ENCODE measurements at regions not wholly inside any gene's neighbourhood (a gene's known extent, or its start where the extent isn't known, plus 50 kb on each side); places are given as distances from the start of the nearest gene placed in this dataset.

DNA sequence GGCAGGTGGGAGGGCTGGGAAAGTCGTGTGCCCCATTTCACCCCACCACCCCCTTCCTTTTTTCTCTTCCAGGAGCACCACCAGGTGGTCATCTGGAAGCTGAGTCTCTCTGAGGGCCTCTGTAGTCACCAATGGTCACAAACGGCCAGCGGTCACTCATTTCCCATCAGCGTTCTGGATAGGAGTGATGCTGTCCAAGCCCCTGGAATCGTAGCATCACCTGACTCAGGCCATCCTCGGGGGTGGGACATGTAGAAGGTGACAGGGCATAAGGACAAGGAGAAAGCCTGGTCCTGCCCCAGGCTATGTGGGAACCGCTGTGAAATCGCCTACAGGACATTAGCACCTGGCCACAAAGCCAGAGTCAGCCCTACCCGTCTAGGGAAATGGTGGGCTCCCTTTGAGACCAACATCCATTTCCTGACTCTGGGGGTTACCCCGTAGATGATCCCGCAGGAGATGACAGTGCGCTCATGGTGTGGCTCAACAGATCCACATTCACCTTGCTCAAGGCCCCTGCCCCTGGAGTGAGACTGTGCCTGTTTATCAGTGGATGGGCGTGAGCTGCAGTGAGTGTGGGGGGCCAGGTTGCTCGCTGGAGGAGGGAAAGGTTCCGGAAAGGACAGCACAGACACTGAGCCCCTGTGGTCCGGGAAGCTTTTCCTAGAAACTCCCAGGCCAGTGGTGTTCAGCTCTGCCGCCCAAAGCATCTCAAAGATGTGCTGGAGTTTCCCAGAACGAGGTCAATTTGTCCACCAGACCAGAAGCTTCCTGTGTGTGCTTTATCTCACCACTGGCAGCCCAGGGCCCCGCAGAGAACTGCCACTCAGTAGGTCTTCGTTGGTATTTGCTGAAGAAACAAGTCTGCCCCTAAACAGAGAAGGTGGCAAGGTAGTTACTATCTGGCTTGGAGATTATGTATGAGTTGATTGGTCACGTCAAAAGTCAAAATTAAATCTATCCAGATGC, 61.1 kb upstream of the UNC5A start:
- Histone ChIP-seq H3K4me2 (ENCODE audit: control insufficient read depth, extremely low read depth, insufficient read depth, low read depth, low read length) (no peak overlapping the region), H4K20me1 (ENCODE audit: control insufficient read depth, extremely low read depth, insufficient read depth, low read length) (no peaks in the 10 kb centered on the region), H3K27me3 (ENCODE audit: control insufficient read depth, extremely low read depth, insufficient read depth, low read length) (peaks cover 29% of the 10 kb centered on the region), H3K4me3 (ENCODE audit: control insufficient read depth in 2 of 3, extremely low read depth in 1 of 3, insufficient read depth in 2 of 3, low read depth in 1 of 3, low read length in 3 of 3) (no peak overlapping the region), H3K27ac (ENCODE audit: control insufficient read depth, insufficient read depth, low read length) (no peak overlapping the region), H3K9ac (ENCODE audit: control insufficient read depth, extremely low read depth, insufficient read depth, low read length) (no peak overlapping the region), H3K79me2 (ENCODE audit: control insufficient read depth, insufficient read depth, low read length) (no peaks in the 10 kb centered on the region), H3K36me3 (ENCODE audit: control insufficient read depth in 2 of 2, extremely low read depth in 1 of 2, insufficient read depth in 2 of 2, low read length in 2 of 2) (no peaks in the 10 kb centered on the region), H3K9me1 (ENCODE audit: control insufficient read depth, extremely low read depth, insufficient read depth, low read length) (no peaks in the 10 kb centered on the region), H3K9me3 (ENCODE audit: control insufficient read depth, low read depth, low read length) (no peaks in the 10 kb centered on the region), H3K4me1 (ENCODE audit: control insufficient read depth, extremely low read depth, insufficient read depth, low read length) (no peaks in the 10 kb centered on the region), H2AFZ (ENCODE audit: control insufficient read depth, low read length) (no peak overlapping the region)
- dilution Hi-C loops (cut with MboI; ENCODE audit: extremely low pct_ligation_motif_present, low sequenced_read_pairs), result no loop called here
- FAIRE-seq, result no peak
- TF ChIP-seq, protein P1, sequence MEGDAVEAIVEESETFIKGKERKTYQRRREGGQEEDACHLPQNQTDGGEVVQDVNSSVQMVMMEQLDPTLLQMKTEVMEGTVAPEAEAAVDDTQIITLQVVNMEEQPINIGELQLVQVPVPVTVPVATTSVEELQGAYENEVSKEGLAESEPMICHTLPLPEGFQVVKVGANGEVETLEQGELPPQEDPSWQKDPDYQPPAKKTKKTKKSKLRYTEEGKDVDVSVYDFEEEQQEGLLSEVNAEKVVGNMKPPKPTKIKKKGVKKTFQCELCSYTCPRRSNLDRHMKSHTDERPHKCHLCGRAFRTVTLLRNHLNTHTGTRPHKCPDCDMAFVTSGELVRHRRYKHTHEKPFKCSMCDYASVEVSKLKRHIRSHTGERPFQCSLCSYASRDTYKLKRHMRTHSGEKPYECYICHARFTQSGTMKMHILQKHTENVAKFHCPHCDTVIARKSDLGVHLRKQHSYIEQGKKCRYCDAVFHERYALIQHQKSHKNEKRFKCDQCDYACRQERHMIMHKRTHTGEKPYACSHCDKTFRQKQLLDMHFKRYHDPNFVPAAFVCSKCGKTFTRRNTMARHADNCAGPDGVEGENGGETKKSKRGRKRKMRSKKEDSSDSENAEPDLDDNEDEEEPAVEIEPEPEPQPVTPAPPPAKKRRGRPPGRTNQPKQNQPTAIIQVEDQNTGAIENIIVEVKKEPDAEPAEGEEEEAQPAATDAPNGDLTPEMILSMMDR (optimal IDR thresholded peaks at IDR 0.05 in 1 of 3, IDR thresholded peaks at IDR 0.05 in 1 of 3, conservative IDR thresholded peaks at IDR 0.05 in 1 of 3; ENCODE audit: extremely low read depth in 1 of 3, insufficient read depth in 2 of 3, low read length in 3 of 3), result no peak
- TF ChIP-seq EZH2 (IDR thresholded peaks at IDR 0.05; ENCODE audit: low read length), result no peak
- DNase-seq (ENCODE audit: low read depth, low spot score), result no peak

DNA sequence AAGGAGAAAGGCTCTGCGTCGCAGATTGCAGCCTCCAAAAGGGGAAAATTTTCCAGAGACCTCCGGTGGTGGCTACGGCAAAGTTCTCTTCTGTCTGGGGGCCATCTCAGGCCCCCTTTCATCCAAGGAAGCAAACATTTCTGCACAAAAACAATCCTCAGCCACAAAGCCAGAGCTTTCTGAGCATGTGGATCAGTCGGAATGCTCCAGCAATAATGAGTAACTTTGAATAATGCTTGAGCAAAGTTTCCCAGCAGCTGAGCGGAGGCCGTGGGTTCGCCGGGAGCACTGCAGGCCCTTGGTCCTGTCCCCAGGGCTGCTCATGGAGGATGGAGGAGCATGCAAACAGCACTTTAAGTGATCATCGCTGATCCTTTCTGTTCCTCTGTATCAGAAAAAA, 60.2 kb upstream of the UNC5A start:
- H3K9ac ChIP-seq (ENCODE audit: control insufficient read depth, extremely low read depth, insufficient read depth, low read length), result no peak overlapping the region
- H4K20me1 ChIP-seq (ENCODE audit: control insufficient read depth, extremely low read depth, insufficient read depth, low read length), result no peaks in the 10 kb centered on the region
- no peak for TF ChIP-seq EZH2 (IDR thresholded peaks at IDR 0.05; ENCODE audit: low read length)
- TF ChIP-seq, protein P1 (optimal IDR thresholded peaks at IDR 0.05 in 1 of 3, IDR thresholded peaks at IDR 0.05 in 1 of 3, conservative IDR thresholded peaks at IDR 0.05 in 1 of 3; ENCODE audit: extremely low read depth in 1 of 3, insufficient read depth in 2 of 3, low read length in 3 of 3), result no peak
- no peaks in the 10 kb centered on the region for H3K4me1 ChIP-seq (ENCODE audit: control insufficient read depth, extremely low read depth, insufficient read depth, low read length)
- no peak overlapping the region for H3K4me2 ChIP-seq (ENCODE audit: control insufficient read depth, extremely low read depth, insufficient read depth, low read depth, low read length)
- H3K27ac ChIP-seq (ENCODE audit: control insufficient read depth, insufficient read depth, low read length), result no peak overlapping the region
- peaks cover 25% of the 10 kb centered on the region for H3K27me3 ChIP-seq (ENCODE audit: control insufficient read depth, extremely low read depth, insufficient read depth, low read length)
- no peaks in the 10 kb centered on the region for H3K36me3 ChIP-seq (ENCODE audit: control insufficient read depth in 2 of 2, extremely low read depth in 1 of 2, insufficient read depth in 2 of 2, low read length in 2 of 2)
- H3K9me1 ChIP-seq (ENCODE audit: control insufficient read depth, extremely low read depth, insufficient read depth, low read length), result no peaks in the 10 kb centered on the region
- dilution Hi-C loops (cut with MboI; ENCODE audit: extremely low pct_ligation_motif_present, low sequenced_read_pairs), result no loop called here
- no peaks in the 10 kb centered on the region for H3K79me2 ChIP-seq (ENCODE audit: control insufficient read depth, insufficient read depth, low read length)
- no peak overlapping the region for H2AFZ ChIP-seq (ENCODE audit: control insufficient read depth, low read length)
- H3K4me3 ChIP-seq (ENCODE audit: control insufficient read depth in 2 of 3, extremely low read depth in 1 of 3, insufficient read depth in 2 of 3, low read depth in 1 of 3, low read length in 3 of 3), result no peak overlapping the region
- no peak for DNase-seq (ENCODE audit: low read depth, low spot score)
- no peak for FAIRE-seq
- H3K9me3 ChIP-seq (ENCODE audit: control insufficient read depth, low read depth, low read length), result peaks cover 2% of the 10 kb centered on the region

Data from keratinocyte (primary cell).